Endodermal cell (in vitro differentiated cells): ENCODE measurements at regions not wholly inside any gene's neighbourhood (a gene's known extent, or its start where the extent isn't known, plus 50 kb on each side); places are given as distances from the start of the nearest gene placed in this dataset.

ENCODE experiments used
- DNase-seq: peaks from one replicate; pipeline ENCODE4 v3.0.0-alpha.2; 2017
- H3K27ac ChIP-seq: 2 replicates; pipeline ENCODE4 v1.5.1; 2013; ENCODE audit warnings: mild to moderate bottlenecking, low read depth, low read length, moderate library complexity
- H3K27me3 ChIP-seq: 2 replicates; pipeline ENCODE4 v1.6.1; 2013; ENCODE audit warnings: mild to moderate bottlenecking, low read length, moderate library complexity; ENCODE audit not compliant: insufficient read depth, control insufficient read depth, poor library complexity, severe bottlenecking
- H3K36me3 ChIP-seq: 2 replicates; pipeline ENCODE4 v1.7.0; 2013; ENCODE audit warnings: mild to moderate bottlenecking, low read length, moderate library complexity; ENCODE audit not compliant: control insufficient read depth, insufficient read depth
- H3K4me1 ChIP-seq: one replicate; pipeline ENCODE4 v1.7.0; 2013; ENCODE audit warnings: low read length; ENCODE audit not compliant: control insufficient read depth, insufficient read depth
- H3K4me3 ChIP-seq: 2 replicates; pipeline ENCODE4 v1.5.1; 2013; ENCODE audit warnings: mild to moderate bottlenecking, low read length, moderate library complexity
- H3K9ac ChIP-seq: 2 replicates; pipeline ENCODE4 v1.6.1; 2013; ENCODE audit warnings: mild to moderate bottlenecking, low read length, moderate library complexity; ENCODE audit not compliant: poor library complexity, severe bottlenecking; ENCODE audit errors: extremely low read depth
- H3K9me3 ChIP-seq: 2 replicates; pipeline ENCODE4 v1.6.1; 2013; ENCODE audit warnings: mild to moderate bottlenecking, low read length, moderate library complexity; ENCODE audit not compliant: control insufficient read depth
- H3K27ac Mint-ChIP-seq: 2 replicates; pipeline ENCODE4 v1.8.0; 2020; ENCODE audit warnings: mixed read lengths
- H3K27me3 Mint-ChIP-seq: 2 replicates; pipeline ENCODE4 v1.8.0; 2021; ENCODE audit warnings: mild to moderate bottlenecking, mixed read lengths; ENCODE audit not compliant: insufficient read depth
- H3K36me3 Mint-ChIP-seq: 2 replicates; pipeline ENCODE4 v1.8.0; 2020; ENCODE audit warnings: low read depth, mixed read lengths
- H3K4me1 Mint-ChIP-seq: 2 replicates; pipeline ENCODE4 v1.8.0; 2020; ENCODE audit warnings: mixed read lengths
- H3K4me3 Mint-ChIP-seq: 2 replicates; pipeline ENCODE4 v1.8.0; 2020; ENCODE audit warnings: mild to moderate bottlenecking, moderate library complexity, mixed read lengths
- H3K9me3 Mint-ChIP-seq: 2 replicates; pipeline ENCODE4 v1.8.0; 2020; ENCODE audit warnings: mild to moderate bottlenecking, mixed read lengths
- CTCF ChIP-seq: fragments of 200-600 bp; sonication (generic); conservative IDR thresholded peaks from 2 replicates; pipeline ENCODE4 v1.5.0; 2021; ENCODE audit warnings: antibody characterized with exemption, mild to moderate bottlenecking
- WGBS, 2 experiments: methylation state at CpG; one replicate each; pipeline versions ENCODE4 v1.1.5 to v1.1.7; 2013; ENCODE audit warnings: missing lambda C conversion rate in 2 of 2, mixed read lengths in 1 of 2; ENCODE audit not compliant: insufficient coverage in 1 of 2, insufficient read length in 1 of 2; 5-methylcytosine and 5-hydroxymethylcytosine counted together

GRCh38 chr3:160162440-160162839, 62.8 kb upstream of the C3orf80 start:
- Mint-ChIP-seq H3K9me3 (no peaks in the 10 kb centered on the region), H3K4me3 (no peak overlapping the region)
- H3K27ac ChIP-seq = peak overlapping the region; percentile 98

GRCh38 chr3:160163229-160163878, 61.9 kb upstream of the C3orf80 start:
- Mint-ChIP-seq H3K27me3 (no peaks in the 10 kb centered on the region), H3K4me3 (no peak overlapping the region), H3K4me1 (peaks cover 10% of the 10 kb centered on the region)

More at GRCh38 chr3:160162440-160162839, 62.8 kb upstream of the C3orf80 start:
- H3K36me3 Mint-ChIP-seq = no peaks in the 10 kb centered on the region
- Histone ChIP-seq H3K9me3 (no peaks in the 10 kb centered on the region), H3K4me3 (no peak overlapping the region), H3K27me3 (no peaks in the 10 kb centered on the region), H3K4me1 (no peaks in the 10 kb centered on the region), H3K36me3 (no peaks in the 10 kb centered on the region), H3K9ac (no peak overlapping the region)
- peaks cover 10% of the 10 kb centered on the region for H3K4me1 Mint-ChIP-seq
- no peak for TF ChIP-seq CTCF
- 10 to 36% methylated on average over 2 to 5 of the region's 5 CpGs for WGBS, 2 experiments
- H3K27me3 Mint-ChIP-seq = no peaks in the 10 kb centered on the region
- peak overlapping the region; percentile 69 for H3K27ac Mint-ChIP-seq
- peak; percentile 92 for DNase-seq

GRCh38 chr3:160168246-160168645, 57.0 kb upstream of the C3orf80 start:
- Mint-ChIP-seq H3K27ac (no peak overlapping the region), H3K27me3 (no peaks in the 10 kb centered on the region), H3K4me3 (no peak overlapping the region), H3K36me3 (no peaks in the 10 kb centered on the region), H3K4me1 (peaks cover 11% of the 10 kb centered on the region), H3K9me3 (no peaks in the 10 kb centered on the region)
- H3K9me3 ChIP-seq = no peaks in the 10 kb centered on the region
- no peak overlapping the region for H3K9ac ChIP-seq
- TF ChIP-seq CTCF = no peak
- H3K27me3 ChIP-seq = no peaks in the 10 kb centered on the region
- WGBS, 2 experiments = 91% methylated on average over 2 of the region's 2 CpGs; no CpG with 5 or more reads in 1 of the 2 experiments
- H3K27ac ChIP-seq = no peak overlapping the region
- no peaks in the 10 kb centered on the region for H3K36me3 ChIP-seq
- no peak for DNase-seq
- no peak overlapping the region for H3K4me3 ChIP-seq
- peaks cover 3% of the 10 kb centered on the region for H3K4me1 ChIP-seq

More at GRCh38 chr3:160163229-160163878, 61.9 kb upstream of the C3orf80 start:
- no peak for DNase-seq
- Mint-ChIP-seq H3K36me3 (no peaks in the 10 kb centered on the region), H3K9me3 (no peaks in the 10 kb centered on the region), H3K27ac (no peak overlapping the region)
- no peak overlapping the region for H3K9ac ChIP-seq
- H3K9me3 ChIP-seq = no peaks in the 10 kb centered on the region
- H3K4me1 ChIP-seq = no peaks in the 10 kb centered on the region
- no peak overlapping the region for H3K4me3 ChIP-seq
- TF ChIP-seq CTCF = peak; percentile 62
- H3K27me3 ChIP-seq = no peaks in the 10 kb centered on the region
- no peaks in the 10 kb centered on the region for H3K36me3 ChIP-seq
- H3K27ac ChIP-seq = peak overlapping the region; percentile 98
